Activated CD8-positive, alpha-beta memory T cell treated with anti-CD3 and anti-CD28 coated beads for 36 hours (primary cell): ENCODE measurements at regions not wholly inside any gene's neighbourhood (a gene's known extent, or its start where the extent isn't known, plus 50 kb on each side); places are given as distances from the start of the nearest gene placed in this dataset.
"Not testable (repeated sequence)": the region's sequence is repeated elsewhere in the genome, so short reads cannot be mapped to it uniquely, and the experiment has no call there.

ENCODE experiments used
- CTCF ChIA-PET: fragments of 350-600 bp; sonication (Branson Sonifier 250); formaldehyde crosslinking; loops from one replicate; lab custom pipeline; 2021; ENCODE audit warnings: antibody characterized with exemption; lab: Charles Lee
- POLR2A ChIA-PET: fragments of 350-600 bp; sonication (Branson Sonifier 250); formaldehyde crosslinking; loops from one replicate; lab custom pipeline; 2021; ENCODE audit warnings: antibody characterized with exemption; lab: Charles Lee

DNA sequence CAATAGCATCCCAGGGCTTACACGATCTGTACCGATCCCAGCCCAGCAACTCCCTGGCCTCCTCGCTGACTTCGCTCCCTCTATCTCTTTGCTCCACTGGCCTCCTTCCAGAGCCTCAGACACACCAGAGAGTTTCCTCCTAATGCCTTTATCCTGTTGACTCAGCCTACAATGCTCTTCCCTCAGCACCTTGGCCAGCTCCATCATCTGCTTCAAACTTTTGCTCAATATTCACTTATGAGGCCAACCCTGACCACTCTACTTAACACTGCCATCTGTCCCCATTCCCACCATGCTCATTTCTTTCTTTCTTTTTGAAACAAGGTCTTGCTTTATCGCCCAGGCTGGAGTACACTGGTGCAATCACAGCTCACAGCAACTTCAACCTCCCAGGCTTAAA, 180.9 kb downstream of the CEP170 start:
- POLR2A ChIA-PET, CTCF ChIA-PET: not testable (repeated sequence)

DNA sequence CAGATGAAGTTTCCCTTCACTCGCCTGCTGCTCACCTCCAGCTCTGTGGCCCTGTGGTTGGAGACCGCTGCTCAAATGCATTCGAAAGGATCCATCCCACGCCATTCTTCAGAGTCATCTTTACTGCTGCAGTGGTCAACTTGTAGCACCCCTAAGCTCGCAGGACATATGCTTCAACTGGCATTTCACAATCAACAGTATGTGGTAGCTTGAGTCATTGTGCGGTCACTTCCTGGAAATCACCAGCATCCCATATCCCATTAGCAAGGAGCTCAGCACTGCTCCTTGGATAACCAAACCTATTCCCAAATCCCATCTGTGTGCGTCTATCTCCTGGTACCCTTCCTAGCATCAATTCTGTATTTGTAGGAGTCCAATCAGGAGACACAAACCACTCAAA, 188.0 kb downstream of the CEP170 start:
- CTCF ChIA-PET: not testable (repeated sequence)

DNA sequence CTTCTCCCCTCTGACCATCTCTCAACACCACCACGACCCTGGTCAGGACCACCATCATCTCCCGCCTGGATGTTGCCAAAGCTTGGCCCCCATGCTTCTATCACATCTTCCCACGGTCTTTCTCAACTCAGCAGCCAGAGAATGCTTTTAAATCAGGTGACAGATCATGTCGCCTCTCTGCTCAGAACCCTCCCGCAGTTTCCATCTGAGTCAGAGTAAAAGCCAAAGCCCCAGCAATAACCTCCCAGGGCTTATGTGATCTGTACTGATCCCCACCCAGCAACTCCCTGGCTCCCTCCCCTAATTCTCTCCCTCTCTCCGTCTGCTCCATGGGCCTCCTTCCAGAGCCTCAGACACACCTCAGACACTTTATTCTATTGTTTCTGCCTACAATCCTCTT, 193.1 kb downstream of the CEP170 start:
- POLR2A ChIA-PET, CTCF ChIA-PET: not testable (repeated sequence)

More for the DNA sequence above, 188.0 kb downstream of the CEP170 start:
- POLR2A ChIA-PET: not testable (repeated sequence)

DNA sequence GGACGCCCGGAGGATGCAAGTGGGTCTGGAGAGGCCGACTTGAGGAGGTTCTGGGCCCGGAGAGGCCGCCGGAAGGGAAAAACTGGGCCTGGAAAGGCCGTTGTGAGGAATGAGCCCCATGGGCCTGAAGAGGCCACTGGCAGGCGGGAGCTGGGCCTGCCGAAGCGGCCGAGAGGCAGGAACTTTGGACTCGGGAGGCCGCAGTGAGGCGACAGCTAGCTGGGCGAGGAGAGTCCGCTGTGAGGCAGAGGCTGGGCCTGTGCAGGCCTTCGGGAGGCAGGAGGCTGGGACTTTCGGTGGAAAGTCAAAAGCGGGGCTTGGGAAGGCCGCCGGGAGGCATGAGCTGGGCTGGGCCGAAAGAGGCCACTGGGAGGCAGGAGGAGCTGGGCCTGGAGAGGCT, 199.6 kb downstream of the CEP170 start:
- CTCF ChIA-PET, POLR2A ChIA-PET: not testable (repeated sequence)

DNA sequence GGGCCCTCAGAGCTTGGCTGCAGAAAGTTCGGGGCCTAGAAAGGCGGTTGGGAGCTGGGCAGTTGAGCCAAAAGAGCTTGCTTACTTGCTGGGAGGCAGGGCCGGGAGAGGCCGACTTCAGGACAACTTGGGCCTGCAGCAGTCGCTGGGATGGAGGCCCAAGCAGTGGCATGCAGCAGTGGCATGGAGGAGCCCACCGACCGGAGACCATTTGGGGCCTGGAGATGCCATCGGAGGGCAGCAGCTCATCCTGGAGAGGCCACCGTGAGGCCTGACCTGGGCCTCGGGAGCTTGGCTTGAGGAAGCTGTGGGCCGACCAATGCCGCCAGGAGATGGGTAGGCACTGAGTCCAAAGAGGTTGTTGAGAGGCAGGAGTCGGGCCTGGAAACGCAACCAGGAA, 200.0 kb downstream of the CEP170 start:
- POLR2A ChIA-PET, CTCF ChIA-PET: not testable (repeated sequence)

DNA sequence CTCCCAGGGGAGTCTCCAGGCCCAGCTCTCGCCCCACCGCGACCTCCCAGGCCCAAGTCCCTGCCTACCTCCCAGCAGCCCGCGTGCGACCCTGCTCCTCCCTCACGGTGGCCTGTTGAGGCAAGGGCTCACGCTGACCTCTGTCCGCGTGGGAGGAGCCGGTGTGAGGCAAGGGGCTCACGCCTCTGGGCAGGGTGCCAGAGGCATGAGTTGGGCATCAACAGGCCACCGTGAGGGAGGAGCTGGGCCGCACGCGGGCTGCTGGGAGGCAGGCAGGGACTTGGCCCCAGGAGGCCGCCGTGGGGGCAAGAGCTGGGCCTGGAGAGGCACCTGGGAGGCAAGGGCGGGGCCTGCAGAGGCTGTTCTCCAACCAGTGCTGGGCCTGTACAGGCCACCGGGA, 200.4 kb downstream of the CEP170 start:
- CTCF ChIA-PET, POLR2A ChIA-PET: not testable (repeated sequence)

DNA sequence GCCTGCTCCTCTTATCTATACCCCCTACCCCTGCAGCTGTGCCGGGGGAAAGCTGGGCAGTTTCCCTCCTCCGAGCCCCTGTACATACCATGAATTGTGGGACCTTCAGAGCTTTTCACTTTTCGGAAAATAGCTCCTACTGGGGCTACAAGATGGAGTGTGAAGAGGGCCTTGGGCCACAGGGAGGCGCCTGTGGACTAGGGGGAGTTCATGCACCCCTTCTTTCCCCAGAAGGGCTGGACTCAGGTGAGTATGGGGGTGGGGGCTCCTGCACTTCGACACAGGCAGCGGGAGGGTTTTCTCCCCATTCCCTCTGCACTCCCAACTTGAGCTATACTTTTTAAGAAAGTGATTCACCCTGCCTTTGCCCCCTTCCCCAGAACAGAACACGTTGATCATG, 202.0 kb downstream of the CEP170 start:
- POLR2A ChIA-PET, CTCF ChIA-PET: not testable (repeated sequence)

DNA sequence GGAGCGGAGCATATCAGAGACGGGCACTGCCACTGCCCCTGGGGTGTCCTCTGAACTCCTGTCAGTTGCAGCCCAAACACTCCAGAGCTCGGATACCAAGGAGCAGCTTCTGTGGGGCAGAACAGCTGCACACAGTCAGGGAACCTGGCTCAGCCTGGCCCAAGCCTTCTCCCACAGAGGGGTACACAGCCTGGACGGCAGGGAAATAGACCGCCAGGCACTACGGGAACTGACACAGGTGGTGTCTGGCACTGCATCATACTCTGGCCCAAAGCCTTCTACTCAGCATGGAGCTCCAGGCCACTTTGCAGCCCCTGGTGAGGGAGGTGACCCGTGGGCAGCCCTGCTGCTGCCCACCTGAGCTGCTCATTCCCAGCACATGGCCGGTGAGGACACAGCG, 204.5 kb downstream of the CEP170 start:
- CTCF ChIA-PET, POLR2A ChIA-PET: not testable (repeated sequence)

DNA sequence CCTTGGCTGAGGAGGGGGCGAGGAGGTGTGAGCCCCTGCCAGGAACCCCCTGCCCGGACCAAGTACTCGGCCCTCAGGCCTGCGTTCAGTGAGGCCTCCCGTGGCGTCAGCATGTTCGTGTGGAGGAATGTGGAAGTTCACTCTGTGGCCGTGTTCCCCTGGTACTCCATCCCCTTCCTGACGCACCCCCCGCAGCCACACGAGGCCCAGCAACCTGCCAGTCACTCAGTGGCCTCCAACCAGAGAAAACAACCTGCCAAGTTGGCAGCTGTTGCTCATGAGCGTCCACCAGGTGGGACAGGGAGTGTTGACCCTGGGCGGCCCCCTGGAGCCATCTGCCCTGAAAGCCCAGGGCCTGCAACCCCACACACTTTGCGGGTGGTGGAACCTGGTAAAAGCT, 205.4 kb downstream of the CEP170 start:
- POLR2A ChIA-PET, CTCF ChIA-PET: not testable (repeated sequence)

DNA sequence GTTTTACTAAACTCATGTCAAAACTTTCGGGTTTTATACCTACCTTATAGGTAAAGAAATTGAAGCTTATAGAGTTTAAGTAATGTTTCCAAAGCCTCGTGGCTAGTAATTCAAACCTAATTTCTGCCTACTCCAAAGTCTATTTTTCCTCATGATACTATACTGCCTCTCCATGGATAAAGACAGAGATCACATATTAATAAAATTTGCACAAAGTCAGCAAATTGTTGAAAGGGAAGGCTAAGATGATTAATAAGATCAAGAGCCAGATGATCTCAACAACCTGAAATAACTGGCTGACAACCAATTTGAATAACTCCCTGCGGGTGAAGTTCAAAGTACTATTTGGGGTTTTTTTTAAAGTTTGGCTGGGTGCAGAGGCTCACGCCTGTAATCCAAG, 233.7 kb downstream of the CEP170 start:
- CTCF ChIA-PET, POLR2A ChIA-PET: not testable (repeated sequence)

DNA sequence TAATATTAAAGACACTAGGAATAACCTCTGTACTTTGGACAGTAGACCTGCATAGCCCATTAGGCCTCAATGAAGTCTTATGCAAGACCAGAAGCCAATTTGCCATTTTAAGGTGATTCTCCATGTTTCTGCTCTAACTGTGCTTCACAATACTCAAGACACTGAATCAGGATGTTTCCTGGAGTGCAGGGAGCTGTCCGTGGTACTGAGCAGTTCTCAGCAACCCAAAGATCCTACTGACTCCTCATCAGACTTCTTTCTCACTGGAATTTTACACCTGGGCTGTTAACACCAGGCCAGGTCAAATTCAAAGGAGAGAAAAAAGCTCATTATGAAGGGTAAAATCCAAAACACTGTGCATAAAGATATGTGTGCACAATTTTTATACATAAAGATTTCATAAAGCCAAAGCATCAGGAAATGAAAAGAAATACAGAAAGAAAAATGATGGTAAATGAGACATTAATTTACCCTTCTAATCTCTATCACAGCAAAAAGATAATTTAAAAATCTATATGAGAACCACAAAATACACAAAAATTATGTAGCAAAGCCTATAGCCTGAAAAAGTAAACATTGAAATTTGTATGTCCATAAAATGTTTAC, 235.9 kb downstream of the CEP170 start:
- POLR2A ChIA-PET, CTCF ChIA-PET: not testable (repeated sequence)

DNA sequence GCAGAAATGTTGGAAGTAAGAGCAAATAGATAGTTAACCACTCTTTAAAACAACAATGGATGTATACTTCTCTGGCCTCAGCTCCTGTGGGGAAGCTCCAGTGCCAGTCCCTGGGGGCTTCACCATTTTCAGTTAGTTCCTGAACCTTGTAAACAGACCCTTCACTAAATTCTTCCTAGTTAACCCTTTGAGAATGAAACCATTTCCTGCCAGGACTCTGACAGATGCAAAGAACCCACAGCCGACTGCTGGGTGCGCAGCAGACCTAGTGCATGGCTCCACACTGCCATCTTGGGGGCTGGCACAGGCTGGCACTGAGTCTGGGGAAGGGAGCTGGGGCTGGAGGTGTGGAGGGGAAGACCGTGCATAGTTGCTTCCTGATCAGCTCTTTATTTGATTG, 244.4 kb downstream of the CEP170 start:
- POLR2A ChIA-PET, CTCF ChIA-PET: not testable (repeated sequence)

DNA sequence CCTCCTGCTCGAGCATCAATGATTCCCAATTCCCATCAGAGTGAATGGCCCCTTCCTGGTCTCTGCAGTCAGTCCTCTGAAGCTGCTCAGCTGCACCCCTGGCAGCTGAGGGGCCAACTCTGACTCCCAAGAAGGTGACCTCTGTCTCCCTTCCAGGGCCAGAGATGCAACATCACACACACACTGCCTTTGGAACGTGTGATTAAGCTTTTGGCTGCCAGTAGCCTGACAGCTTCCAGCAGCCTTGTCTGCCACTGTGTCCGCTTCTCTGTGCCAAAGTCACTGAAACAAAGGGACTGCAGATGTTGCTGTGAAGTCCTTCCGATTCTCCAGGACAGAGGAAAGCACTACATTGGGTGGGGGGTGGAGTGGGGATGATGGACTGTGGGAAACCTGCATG, 254.1 kb downstream of the CEP170 start:
- CTCF ChIA-PET, POLR2A ChIA-PET: not testable (repeated sequence)

DNA sequence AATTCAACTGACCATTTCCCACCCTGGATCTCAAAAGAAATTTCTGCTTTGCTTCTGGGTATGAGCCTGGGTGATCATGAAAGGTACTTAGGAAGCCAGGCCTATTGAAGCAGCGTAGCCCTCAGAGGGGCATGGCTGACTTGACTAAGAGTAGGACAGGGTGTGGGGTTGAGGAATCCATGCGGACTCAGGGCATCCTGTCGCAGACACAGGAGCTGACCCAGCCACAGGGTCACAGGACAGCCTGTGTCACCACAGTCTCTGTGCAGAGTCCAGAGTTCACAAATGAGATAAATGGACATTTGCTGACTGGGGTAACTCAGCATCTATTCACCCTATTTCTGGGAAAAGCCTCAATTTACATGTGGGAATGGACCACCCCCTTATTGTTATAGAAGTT, 262.3 kb downstream of the CEP170 start:
- CTCF ChIA-PET, POLR2A ChIA-PET: not testable (repeated sequence)

DNA sequence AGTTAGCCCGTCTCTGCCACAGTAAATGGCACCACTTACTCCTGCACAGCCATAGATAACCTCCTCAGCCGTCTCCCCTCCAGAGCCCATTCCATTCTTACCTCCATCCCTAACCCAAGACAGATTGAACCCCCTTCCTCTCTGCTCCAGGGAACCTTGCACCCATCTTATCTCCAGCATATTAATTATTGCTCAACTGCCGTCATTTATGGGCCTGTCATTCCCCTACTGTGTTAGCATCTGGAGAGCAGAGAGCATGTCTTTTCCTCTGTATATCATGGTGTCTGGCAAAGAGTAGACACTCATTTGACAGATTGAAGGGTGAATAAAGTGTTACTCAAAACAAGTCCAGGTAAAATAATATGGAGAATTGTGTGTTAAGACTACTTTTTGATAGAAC, 270.0 kb downstream of the CEP170 start:
- POLR2A ChIA-PET, CTCF ChIA-PET: not testable (repeated sequence)

DNA sequence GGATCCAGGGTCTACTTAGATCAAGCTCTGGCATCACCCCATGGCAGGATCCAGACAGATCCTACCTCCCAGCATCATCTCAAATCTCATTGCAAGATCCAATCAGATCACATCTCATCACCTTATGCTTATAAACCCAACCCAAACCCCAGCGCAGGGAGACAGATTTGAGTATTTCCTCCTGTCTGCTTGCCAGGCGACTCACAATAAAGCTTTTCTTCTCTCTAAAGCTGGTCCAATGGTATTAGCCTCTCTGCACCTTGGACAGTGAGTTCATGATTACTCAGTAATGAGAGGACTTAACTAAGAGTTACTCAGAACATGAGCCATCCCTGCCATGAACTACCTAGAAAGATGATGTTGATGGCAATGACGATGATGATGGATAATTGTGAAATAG, 281.7 kb downstream of the CEP170 start:
- CTCF ChIA-PET, POLR2A ChIA-PET: not testable (repeated sequence)

DNA sequence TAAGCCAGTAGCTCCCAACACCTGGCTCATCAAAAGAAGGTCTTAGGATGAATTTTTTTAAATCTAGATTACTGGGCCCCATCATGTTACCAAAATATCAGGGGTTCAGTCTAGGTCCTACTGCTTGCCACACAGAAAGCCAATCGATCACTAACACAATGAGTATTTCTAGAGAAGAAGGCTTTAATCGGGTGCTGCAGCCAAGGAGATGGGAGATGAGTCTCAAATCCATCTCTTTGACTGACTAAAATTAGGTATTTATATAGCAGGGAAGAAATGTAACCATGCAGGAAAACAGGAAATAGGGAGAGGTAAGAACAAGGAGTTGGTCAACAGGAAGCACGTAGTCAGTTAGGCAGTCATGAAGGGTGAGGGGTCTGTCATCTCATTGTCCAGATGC, 288.2 kb downstream of the CEP170 start:
- ChIA-PET CTCF (no interaction called here), POLR2A (no interaction called here)

DNA sequence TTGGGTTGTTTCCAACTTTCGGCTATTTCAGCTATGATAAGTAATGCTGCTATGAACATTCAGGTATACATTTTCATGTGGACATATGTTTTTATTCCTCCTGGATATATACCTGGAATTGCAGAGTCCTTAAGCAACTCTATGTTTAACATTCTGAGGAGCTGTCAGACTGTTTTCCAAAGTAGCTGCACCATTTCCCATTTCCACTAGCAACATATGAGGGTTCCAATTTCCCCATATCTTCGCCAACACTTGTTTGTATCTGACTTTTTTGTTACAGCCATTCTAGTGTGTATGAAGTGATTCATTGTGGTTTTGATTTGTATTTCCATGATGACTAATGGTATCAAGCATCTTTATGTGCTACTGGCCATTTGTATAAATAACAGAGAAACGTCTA, 295.7 kb downstream of the CEP170 start:
- POLR2A ChIA-PET, CTCF ChIA-PET: not testable (repeated sequence)

DNA sequence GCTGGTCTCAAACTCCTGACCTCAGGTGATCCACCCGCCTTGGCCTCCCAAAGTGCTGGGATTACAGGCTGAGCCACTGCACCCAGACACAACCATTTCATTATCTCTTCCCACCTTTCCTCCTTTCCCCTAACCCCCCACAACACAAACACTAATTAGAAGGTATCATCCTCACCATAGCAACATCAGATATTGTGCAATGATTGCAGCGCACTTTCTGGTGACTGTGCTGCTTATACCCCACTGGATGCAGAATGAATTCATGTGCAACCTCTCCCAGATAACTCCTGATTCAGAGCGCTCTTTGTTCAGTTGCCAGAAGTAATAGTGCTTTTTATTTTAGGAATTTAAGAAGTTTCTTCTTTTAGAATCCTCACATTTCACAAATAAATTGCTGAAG, 300.1 kb downstream of the CEP170 start:
- POLR2A ChIA-PET, CTCF ChIA-PET: not testable (repeated sequence)

DNA sequence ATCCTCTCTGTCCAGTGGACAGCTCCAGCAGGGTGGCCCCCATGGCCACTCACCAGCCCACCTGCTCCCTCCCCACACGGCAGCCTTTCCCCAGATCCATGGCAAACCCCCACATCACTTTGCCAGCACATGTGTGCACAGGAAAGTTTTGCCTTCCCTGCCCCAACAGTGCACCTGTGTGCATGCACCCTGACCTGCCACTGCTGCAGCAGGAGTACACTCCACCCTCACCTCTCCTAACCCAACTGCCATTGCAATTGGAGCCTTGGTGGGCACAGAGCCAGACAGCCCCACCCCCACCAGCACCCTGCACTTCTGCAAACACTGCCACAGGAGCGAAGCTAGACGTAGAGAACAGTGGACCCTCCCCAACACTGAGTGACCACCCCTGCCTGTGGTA, 308.9 kb downstream of the CEP170 start:
- CTCF ChIA-PET: no interaction called here
- POLR2A ChIA-PET: no interaction called here

DNA sequence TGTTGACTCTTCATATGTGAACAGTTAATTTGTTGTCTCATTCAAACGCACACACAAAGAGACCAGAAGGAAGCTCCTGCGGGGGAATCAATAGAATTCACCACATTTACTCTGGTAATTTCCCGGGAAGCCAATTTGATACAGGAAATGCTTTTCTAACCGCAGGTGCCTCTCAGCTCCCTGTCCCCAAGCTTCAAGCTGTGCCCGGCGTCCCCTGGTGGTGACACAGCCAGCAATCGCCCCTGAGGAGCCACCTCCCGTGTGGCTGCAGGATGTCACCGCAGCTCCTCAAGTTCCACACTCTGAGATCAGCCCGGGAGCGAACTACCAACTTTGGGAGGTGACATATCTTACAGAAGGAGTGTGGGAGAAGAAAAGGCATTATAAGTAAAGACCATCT, 318.4 kb downstream of the CEP170 start:
- CTCF ChIA-PET, POLR2A ChIA-PET: not testable (repeated sequence)

DNA sequence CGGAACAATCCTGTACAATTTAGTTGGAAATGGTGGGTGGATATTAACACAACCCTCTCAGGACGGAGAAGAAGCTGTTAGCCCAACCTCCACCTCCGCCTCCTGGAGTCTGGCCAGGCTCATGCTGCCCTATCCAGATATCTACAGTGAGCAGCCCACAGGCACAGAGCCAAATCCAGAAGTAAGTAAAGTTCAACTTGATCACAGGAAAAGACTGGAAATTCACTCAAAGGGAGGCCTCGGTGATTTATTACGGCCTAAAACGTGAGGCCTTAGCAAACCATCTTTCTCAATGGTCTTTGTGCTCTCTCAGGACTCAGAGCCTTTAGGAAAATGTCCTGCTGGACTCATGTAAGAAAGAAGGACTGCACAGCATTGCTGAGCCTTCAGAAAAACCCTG, 330.4 kb downstream of the CEP170 start:
- POLR2A ChIA-PET, CTCF ChIA-PET: not testable (repeated sequence)
